ENCODE measurements at regions not wholly inside any gene's neighbourhood (a gene's known extent, or its start where the extent isn't known, plus 50 kb on each side); places are given as distances from the start of the nearest gene placed in this dataset.
"Not testable (repeated sequence)": the region's sequence is repeated elsewhere in the genome, so short reads cannot be mapped to it uniquely, and the experiment has no call there.

DNA sequence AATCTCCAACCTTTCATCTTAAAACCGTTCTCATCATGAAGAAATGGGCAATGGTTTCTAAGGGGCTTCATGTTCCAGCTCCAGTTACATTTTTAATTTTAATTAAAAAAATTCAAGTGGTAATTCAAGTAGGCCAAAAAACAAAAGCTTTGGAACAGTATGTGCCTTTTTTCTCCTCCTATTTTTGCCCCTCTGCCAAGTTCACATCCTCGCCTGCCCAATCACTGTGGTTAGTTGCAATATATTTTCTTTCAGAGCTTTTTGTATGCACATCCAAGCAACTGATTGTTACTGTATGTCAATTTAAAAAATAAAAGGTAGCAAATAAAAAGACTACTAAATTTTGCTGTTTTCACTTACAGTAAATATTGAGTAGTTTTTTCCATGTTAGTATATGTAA, 99.8 kb upstream of the B3GAT2 start:
- no peak for DNase-seq (ENCODE audit: low spot score)

DNA sequence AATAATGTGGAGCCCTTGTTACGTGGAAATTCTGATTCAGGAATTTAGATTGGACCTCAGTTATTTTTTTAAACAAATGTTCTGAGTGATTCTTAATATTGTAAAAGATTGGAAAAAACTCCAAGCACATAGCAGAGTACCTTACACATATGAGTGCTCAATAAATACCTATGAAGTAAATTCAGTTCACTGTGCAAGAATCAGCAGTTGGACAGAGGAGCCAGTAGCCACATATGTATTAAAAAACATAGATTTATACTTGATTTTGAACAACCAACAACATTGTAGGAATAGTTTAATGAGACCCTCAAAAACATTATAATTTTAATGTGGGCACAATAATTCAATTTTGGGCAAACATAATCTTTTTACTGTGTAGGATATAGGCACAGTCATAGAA, 109.3 kb upstream of the B3GAT2 start:
- DNase-seq (ENCODE audit: low spot score) = no peak

- no peak for DNase-seq (ENCODE audit: low spot score)
Measured at GRCh38 chr6:71067816-71068215, 111.0 kb upstream of the B3GAT2 start.

DNA sequence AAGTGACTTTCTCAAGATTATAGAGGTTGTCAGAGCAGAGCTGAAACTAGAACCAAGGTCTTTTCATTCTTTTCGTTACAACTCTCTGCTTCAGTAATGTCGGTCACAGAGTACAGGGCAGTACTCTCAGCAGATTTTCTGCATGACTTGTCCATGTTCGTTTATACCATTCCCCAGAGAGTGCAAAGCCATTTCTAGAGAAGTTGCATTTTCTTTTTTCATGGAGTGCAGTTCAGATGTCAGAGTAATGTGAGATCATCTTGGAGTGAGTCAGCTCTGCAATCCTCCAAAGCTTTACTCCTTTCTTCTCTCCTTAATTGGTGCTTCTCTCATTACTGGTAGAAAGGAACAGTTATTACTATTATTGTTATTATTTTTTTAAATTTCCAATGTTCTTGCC, 115.6 kb upstream of the B3GAT2 start:
- no peak for DNase-seq (ENCODE audit: low spot score)

- no peak for DNase-seq (ENCODE audit: low spot score)
Measured at GRCh38 chr6:71077655-71078054, 120.8 kb upstream of the B3GAT2 start.

DNA sequence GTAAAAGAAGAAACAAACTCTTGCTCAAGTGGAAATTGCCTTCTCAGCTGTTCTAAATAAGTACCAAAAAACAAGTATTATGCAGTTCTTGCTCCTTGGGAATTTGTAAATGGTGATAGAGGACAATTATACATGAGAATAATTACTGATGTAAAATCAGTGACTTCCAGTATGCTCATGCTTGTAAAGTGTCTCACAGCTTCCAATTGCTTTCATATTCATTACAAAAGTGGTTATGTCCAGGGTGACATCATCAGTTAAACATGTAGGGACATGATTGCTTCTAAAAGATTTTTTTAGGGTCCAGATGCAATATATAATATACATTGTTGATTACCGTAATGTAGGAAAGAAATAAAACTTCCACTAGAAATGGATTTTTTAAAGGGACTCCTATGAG, 122.8 kb upstream of the B3GAT2 start:
- no peak for DNase-seq (ENCODE audit: low spot score)

DNA sequence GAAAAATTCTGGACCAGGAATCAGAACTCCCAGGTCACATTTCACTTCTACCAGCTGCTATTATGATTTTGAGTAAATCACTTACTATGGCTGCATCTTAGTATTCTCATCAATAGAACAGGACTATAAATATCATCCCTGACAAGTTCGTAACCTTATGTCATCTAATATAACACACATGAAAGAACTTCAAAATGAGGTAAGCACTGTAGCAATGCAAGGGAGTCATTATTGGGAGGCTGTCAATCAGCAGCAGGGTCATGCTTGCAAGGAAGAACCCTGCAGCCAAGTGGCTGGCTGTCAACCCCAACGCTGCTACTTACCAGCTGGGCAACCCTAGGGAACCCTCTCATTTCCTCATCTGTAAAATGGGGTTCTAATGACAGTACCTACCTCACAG, 123.3 kb upstream of the B3GAT2 start:
- no peak for DNase-seq (ENCODE audit: low spot score)

DNA sequence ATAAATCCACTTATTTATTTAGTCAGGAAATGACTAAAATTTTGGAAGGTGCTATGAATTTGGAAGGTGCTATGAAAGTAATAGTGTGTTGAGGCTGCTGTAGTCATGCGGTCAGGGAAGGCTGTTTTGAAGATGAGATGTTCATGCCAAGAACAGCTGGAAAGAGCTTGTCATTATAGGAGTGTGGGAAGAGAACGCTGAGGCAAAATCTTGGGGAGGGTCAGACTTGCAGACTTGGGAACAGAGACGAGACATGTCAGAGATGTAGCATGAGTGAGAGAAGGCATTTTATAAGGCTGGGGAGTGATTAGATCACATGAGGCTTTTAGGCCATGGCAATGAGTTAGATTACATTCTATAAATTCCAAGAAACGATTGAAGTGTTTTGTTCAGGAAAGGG, 124.0 kb upstream of the B3GAT2 start:
- DNase-seq (ENCODE audit: low spot score) = no peak

GRCh38 chr6:71082033-71082650, 125.3 kb upstream of the B3GAT2 start:
- no peak for DNase-seq (ENCODE audit: low spot score)

DNA sequence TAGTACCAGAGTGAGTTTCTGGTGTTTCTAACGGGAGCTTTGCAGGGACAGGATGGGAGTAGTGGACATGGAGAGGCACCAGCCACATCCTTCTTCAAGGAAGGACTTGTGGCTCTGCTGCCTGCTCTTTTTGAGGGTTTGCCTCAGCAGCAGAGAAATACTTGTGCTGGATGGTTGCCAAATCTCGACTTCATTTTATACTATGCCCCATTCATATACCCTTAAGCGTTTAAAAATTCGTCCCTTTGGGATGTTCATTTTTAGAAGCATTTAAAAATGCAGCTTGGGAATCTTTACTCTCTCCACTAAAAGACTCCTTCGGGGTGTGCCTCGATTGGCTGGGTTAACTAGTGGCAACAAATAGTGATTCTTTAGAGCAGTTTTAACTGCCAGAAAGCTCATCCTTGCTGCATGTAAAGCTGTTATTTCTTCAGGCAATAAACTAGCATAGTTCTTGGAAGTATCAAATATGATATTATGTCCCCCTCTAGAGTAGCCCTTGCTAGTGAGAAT, 126.5 kb upstream of the B3GAT2 start:
- DNase-seq (ENCODE audit: low spot score) = no peak

DNA sequence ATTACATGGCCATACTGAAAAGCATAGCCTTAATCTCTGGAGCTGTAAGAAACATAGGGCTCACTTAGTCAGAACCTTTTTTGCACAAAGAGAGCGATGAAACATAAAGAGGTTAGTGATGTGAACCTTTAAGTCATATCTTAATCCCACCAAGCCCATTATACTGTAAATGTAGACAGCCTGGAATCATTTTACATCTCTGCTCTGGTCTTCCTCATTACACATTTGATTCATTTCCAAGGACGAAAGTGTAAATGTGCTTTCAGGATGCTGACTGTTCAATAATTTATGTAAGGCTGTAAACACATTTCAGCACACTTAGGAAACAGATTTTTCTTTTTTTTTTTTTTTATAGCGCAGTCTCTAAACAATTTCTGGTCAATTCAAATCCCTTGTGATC, 131.3 kb upstream of the B3GAT2 start:
- DNase-seq (ENCODE audit: low spot score) = no peak

GRCh38 chr6:71090217-71090616, 133.4 kb upstream of the B3GAT2 start:
- DNase-seq (ENCODE audit: low spot score) = no peak

- no peak for DNase-seq (ENCODE audit: low spot score)
Measured at GRCh38 chr6:71091167-71091566, 134.3 kb upstream of the B3GAT2 start.

DNA sequence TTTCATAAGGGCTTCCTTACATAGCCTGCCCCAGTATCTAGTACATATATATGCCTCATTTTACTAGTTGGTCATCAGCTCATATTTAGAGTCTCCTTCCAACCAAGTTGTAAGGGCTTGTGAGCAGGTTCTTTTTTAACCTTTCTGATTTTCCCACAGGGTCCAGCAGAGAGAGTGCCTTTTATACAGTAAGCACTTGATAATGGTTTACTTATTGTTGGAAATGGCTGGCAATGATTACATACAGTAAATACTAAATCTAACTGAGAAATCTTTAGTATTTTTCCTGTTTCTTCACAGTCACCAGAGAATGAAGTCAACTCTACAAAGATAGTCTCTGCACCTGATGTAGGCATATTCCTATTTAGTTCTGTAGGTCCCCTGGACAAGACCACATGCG, 135.1 kb upstream of the B3GAT2 start:
- DNase-seq (ENCODE audit: low spot score) = no peak

DNA sequence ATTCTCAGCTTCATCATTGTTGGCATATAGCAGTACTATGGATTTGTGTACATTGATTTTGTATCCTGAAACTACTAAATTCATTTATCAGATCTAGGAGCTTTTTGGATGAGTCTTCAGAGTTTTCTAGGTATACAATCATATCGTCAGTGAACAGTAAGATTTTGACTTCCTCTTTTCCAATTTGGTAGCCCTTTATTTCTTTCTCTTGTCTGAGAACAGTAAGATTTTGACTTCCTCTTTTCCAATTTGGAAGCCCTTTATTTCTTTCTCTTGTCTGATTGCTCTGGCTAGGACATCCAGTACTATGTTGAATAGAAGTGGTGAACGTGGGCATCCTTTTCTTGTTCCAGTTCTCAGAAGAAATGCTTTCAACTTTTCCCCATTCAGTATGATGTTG, 140.4 kb upstream of the B3GAT2 start:
- DNase-seq (ENCODE audit: low spot score) = not testable (repeated sequence)

DNA sequence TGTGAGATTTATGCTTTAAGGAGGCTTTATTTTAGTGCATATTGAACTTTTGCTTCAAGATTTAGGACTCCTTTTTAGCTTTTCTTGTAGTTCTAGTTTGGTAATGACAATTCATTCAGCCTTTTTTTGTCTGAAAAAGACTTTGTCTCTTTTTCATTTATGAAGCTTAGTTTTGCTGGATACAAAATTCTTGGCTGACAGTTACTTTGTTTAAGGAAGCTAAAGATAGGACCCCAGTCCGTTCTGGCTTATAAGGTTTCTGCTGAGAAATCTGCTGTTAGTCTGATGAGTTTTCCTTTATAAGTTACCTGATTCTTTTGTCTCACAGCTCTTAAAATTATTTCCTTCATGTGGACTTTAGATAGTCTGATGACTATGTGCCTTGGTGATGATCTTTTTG, 142.8 kb upstream of the B3GAT2 start:
- no peak for DNase-seq (ENCODE audit: low spot score)

GRCh38 chr6:71103130-71103529, 146.3 kb upstream of the B3GAT2 start:
- DNase-seq (ENCODE audit: low spot score) = no peak

DNA sequence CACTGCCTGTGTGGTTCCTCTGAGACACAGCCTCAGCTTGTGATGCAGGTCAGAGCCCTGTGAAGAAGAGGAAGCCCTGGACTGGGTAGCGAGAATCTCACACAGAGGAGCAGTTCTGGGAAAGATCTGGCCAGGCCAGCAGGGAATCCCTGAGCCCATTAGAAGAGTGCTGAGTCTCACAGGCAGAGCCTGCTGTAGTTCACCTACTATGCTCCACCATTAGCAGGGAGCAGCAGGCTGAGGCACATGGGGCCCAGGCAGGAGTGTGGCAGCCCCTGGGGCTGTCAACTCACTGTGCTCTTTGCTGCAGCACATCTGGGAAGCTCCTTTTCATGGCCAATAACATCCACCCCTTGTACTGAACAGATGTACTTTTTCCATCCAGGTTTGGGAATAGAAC, 146.8 kb upstream of the B3GAT2 start:
- DNase-seq (ENCODE audit: low spot score) = no peak

DNA sequence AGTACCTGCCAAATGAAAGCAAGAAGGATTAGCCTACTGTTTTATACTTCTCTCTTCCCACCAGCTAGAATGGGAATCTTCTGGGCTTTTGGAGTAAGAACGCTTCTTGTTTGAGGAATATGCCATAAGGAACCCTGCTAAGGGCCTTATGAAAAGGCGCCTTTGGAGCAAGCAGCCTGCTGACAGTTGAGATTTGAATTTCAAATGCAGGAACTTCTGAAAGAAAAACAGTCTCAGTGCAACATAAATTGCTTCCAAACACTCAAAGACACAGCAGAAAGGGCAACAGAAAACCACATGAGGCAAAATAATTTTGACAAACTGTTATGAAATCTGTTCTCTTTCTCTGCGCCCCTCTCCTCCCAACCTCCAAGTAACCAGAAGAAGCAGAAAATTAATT, 149.4 kb upstream of the B3GAT2 start:
- no peak for DNase-seq (ENCODE audit: low spot score)

GRCh38 chr6:71107911-71108420, 151.1 kb upstream of the B3GAT2 start:
- no peak for DNase-seq (ENCODE audit: low spot score)

DNA sequence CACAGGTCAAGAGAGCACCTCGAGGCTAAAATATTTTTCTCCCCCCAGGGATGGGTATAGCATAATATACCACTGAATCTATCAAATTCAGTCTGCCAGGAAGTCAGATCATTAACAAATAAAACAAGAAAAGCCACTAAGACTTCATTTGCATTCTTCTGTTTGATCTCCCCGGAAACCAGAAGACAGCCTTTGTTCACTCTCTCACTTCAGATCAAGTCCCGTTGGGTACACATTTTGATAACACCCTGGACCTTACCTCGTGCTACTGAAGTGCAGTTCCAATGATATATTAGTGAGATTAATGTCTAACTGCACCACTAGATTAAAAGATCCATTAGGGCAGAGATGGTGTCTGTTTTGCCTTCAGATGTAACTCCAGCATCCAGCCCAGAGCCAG, 157.7 kb upstream of the B3GAT2 start:
- DNase-seq (ENCODE audit: low spot score) = no peak

DNA sequence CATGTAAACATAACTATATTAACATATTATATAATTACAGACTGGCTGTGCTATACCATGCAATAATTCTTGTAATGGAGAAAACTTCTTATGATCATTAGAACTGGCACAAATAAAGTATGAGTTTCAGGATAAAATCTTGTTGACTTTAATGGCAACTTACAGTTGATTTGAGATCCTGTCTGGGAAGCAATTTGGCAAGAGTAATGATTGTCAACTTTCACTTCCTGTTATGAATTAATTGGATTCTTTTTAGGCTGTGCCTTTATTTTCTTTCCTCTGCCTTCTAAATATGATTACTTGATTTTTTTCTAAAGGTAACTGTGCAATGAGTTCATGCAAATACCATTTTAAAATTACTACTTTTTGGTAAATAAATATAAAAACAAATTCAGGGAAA, 158.1 kb upstream of the B3GAT2 start:
- no peak for DNase-seq (ENCODE audit: low spot score)

GRCh38 chr6:71119560-71119959, 162.7 kb upstream of the B3GAT2 start:
- no peak for DNase-seq (ENCODE audit: low spot score)

GRCh38 chr6:71123051-71123450, 165.6 kb upstream of the OGFRL1 start:
- DNase-seq (ENCODE audit: low spot score) = no peak
